ENCODE measurements at regions not wholly inside any gene's neighbourhood (a gene's known extent, or its start where the extent isn't known, plus 50 kb on each side); places are given as distances from the start of the nearest gene placed in this dataset.

- Histone ChIP-seq H3K4me3 (ENCODE audit: low read depth, low read length) (no peak overlapping the region), H3K36me3 (replicated peaks) (no peaks in the 10 kb centered on the region), H3K27me3 (replicated peaks) (no peaks in the 10 kb centered on the region), H3K27ac (no peak overlapping the region)
- in situ Hi-C loops (cut with HindIII; ENCODE audit: low pct_ligation_motif_present, low sequenced_read_pairs): no loop called here
- no peak for TF ChIP-seq CTCF (IDR thresholded peaks at IDR 0.05; ENCODE audit: low read depth, low read length, missing control alignments)
- no peak for DNase-seq
Observed at GRCh38 chr9:99352826-99353225, 130.7 kb downstream of the SEC61B start.

GRCh38 chr9:99353408-99353807 is 131.3 kb downstream of the SEC61B start:
- Histone ChIP-seq H3K27ac (no peak overlapping the region), H3K4me3 (ENCODE audit: low read depth, low read length) (no peak overlapping the region), H3K27me3 (replicated peaks) (no peaks in the 10 kb centered on the region), H3K36me3 (replicated peaks) (no peaks in the 10 kb centered on the region)
- DNase-seq: peak; percentile 90
- in situ Hi-C loops (cut with HindIII; ENCODE audit: low pct_ligation_motif_present, low sequenced_read_pairs): no loop called here
- no peak for TF ChIP-seq CTCF (IDR thresholded peaks at IDR 0.05; ENCODE audit: low read depth, low read length, missing control alignments)

GRCh38 chr9:99354104-99354503 is 132.0 kb downstream of the SEC61B start:
- in situ Hi-C loops (cut with HindIII; ENCODE audit: low pct_ligation_motif_present, low sequenced_read_pairs): no loop called here
- Histone ChIP-seq H3K36me3 (replicated peaks) (no peaks in the 10 kb centered on the region), H3K27me3 (replicated peaks) (peaks cover 1% of the 10 kb centered on the region), H3K4me3 (ENCODE audit: low read depth, low read length) (no peak overlapping the region), H3K27ac (no peak overlapping the region)
- TF ChIP-seq CTCF (IDR thresholded peaks at IDR 0.05; ENCODE audit: low read depth, low read length, missing control alignments): no peak
- DNase-seq: no peak

- DNase-seq: no peak
- H3K27ac ChIP-seq: no peak overlapping the region
- in situ Hi-C loops (cut with HindIII; ENCODE audit: low pct_ligation_motif_present, low sequenced_read_pairs): no loop called here
- no peak overlapping the region for H3K4me3 ChIP-seq (ENCODE audit: low read depth, low read length)
- H3K36me3 ChIP-seq (replicated peaks): no peaks in the 10 kb centered on the region
- no peak for TF ChIP-seq CTCF (IDR thresholded peaks at IDR 0.05; ENCODE audit: low read depth, low read length, missing control alignments)
- peaks cover 4% of the 10 kb centered on the region for H3K27me3 ChIP-seq (replicated peaks)
Observed at GRCh38 chr9:99356512-99356971, 134.5 kb downstream of the SEC61B start.

- no peak overlapping the region for H3K4me3 ChIP-seq (ENCODE audit: low read depth, low read length)
- in situ Hi-C loops (cut with HindIII; ENCODE audit: low pct_ligation_motif_present, low sequenced_read_pairs): no loop called here
- H3K27ac ChIP-seq: no peak overlapping the region
- no peak for TF ChIP-seq CTCF (IDR thresholded peaks at IDR 0.05; ENCODE audit: low read depth, low read length, missing control alignments)
- no peak for DNase-seq
- H3K27me3 ChIP-seq (replicated peaks): peaks cover 4% of the 10 kb centered on the region
- no peaks in the 10 kb centered on the region for H3K36me3 ChIP-seq (replicated peaks)
Observed at GRCh38 chr9:99357575-99357974, 135.5 kb downstream of the SEC61B start.

GRCh38 chr9:99358668-99359067 is 136.6 kb downstream of the SEC61B start:
- DNase-seq: no peak
- no peak overlapping the region for H3K4me3 ChIP-seq (ENCODE audit: low read depth, low read length)
- in situ Hi-C loops (cut with HindIII; ENCODE audit: low pct_ligation_motif_present, low sequenced_read_pairs): no loop called here
- H3K36me3 ChIP-seq (replicated peaks): no peaks in the 10 kb centered on the region
- H3K27me3 ChIP-seq (replicated peaks): peaks cover 7% of the 10 kb centered on the region
- H3K27ac ChIP-seq: no peak overlapping the region
- TF ChIP-seq CTCF (IDR thresholded peaks at IDR 0.05; ENCODE audit: low read depth, low read length, missing control alignments): no peak

All from brain microvascular endothelial cell (primary cell).